ENCODE measurements at regions not wholly inside any gene's neighbourhood (a gene's known extent, or its start where the extent isn't known, plus 50 kb on each side); places are given as distances from the start of the nearest gene placed in this dataset.

DNA sequence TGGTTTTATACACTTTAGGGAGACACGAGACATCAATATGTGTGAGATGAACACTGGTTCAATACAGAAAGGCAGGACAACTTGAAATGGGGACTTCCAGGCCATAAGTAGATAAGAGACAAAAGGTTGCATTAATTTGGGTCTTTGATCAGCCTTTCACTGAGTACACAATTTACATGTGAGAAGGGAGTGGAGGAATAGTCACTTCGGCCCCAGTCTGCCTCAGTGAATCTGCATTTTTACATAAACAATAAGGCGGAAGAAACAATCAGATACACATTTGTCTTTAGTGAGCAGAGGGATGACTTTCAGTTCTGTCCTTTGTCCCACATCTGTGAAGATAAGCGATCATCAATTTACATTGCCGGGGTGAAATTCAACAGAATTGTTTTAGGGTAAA is 104.3 kb upstream of the ARL4C start:
- intact Hi-C loops (cut with DNase I; ENCODE audit: low total_unique reads), result no loop called here
- no peak overlapping the region for H3K4me3 ChIP-seq (ENCODE audit: low read depth, poor library complexity, severe bottlenecking)
- TF ChIP-seq, protein P1, sequence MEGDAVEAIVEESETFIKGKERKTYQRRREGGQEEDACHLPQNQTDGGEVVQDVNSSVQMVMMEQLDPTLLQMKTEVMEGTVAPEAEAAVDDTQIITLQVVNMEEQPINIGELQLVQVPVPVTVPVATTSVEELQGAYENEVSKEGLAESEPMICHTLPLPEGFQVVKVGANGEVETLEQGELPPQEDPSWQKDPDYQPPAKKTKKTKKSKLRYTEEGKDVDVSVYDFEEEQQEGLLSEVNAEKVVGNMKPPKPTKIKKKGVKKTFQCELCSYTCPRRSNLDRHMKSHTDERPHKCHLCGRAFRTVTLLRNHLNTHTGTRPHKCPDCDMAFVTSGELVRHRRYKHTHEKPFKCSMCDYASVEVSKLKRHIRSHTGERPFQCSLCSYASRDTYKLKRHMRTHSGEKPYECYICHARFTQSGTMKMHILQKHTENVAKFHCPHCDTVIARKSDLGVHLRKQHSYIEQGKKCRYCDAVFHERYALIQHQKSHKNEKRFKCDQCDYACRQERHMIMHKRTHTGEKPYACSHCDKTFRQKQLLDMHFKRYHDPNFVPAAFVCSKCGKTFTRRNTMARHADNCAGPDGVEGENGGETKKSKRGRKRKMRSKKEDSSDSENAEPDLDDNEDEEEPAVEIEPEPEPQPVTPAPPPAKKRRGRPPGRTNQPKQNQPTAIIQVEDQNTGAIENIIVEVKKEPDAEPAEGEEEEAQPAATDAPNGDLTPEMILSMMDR (IDR thresholded peaks at IDR 0.05), result no peak
- no peak for TF ChIP-seq POLR2A (IDR thresholded peaks at IDR 0.05)
- 78 to 80% methylated on average over 5 of the region's 5 CpGs for WGBS, 2 donors
- no peak for DNase-seq (ENCODE audit: low spot score in 2 of 2)

DNA sequence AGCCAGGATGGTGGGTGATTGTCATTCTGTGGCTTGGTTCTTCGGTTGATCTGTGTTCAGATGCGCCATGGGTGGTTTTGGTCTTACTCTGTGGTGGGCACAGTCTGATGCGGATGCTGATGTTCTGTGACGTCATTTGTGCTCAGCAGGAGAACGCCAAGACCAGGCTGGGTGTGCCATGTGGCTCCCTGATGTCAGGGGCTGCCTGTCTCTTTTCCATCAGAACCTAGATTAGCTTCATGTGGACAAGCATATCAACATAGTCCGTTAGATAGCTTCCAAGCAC is 100.6 kb upstream of the ARL4C start:
- no peak for DNase-seq (ENCODE audit: low spot score in 2 of 2)
- intact Hi-C loops (cut with DNase I; ENCODE audit: low total_unique reads), result no loop called here
- H3K4me3 ChIP-seq (ENCODE audit: low read depth, poor library complexity, severe bottlenecking), result no peak overlapping the region
- TF ChIP-seq, protein P1 (IDR thresholded peaks at IDR 0.05), result no peak
- TF ChIP-seq POLR2A (IDR thresholded peaks at IDR 0.05), result no peak
- 81 to 85% methylated on average over 6 of the region's 6 CpGs for WGBS, 2 donors

DNA sequence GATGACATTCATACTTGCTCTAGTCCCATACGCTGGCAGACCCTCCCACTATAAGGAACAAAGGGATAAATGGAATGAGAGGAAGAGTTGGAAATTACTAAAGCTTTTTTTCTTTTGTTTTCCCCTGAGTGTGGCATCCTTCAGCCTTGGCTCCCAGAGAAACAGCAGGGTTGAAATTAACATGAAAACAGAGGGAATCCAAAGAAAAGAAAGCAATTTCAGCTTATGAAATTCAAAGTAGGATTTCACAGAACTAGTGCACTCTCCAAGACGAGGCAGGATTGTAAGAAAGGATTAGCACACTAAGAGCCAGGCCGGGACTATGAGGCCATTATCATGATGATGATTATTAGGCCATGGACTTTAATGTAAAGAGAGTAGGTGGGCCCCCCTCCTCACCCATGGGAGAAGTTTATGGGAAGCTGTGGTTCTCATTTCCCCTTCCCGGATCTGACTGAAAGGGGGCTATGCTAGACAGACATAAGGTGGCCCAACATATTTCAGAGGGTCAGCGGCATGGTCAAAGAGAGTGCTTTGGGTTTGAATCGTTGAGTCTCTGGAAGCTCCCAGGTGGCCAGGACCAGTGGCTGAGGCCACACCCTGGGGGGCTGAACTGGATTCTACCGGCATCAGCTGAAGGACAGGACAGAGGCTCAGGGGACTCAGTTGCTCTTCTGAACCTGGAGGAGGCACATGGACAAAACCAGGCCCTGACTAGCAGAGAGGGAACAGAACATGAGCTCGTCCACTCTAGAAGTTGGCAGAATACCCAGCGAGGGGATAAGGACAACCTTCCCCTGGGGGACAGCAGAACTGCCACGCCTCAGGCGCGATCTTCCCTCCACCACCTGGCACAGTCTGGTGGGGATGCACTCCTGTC is 100.1 kb upstream of the ARL4C start:
- 71 to 77% methylated on average over 11 to 12 of the region's 12 CpGs for WGBS, 2 donors
- intact Hi-C loops (cut with DNase I; ENCODE audit: low total_unique reads), result no loop called here
- TF ChIP-seq, protein P1 (IDR thresholded peaks at IDR 0.05), result no peak
- no peak for TF ChIP-seq POLR2A (IDR thresholded peaks at IDR 0.05)
- H3K4me3 ChIP-seq (ENCODE audit: low read depth, poor library complexity, severe bottlenecking), result no peak overlapping the region
- no peak for DNase-seq (ENCODE audit: low spot score in 2 of 2)

DNA sequence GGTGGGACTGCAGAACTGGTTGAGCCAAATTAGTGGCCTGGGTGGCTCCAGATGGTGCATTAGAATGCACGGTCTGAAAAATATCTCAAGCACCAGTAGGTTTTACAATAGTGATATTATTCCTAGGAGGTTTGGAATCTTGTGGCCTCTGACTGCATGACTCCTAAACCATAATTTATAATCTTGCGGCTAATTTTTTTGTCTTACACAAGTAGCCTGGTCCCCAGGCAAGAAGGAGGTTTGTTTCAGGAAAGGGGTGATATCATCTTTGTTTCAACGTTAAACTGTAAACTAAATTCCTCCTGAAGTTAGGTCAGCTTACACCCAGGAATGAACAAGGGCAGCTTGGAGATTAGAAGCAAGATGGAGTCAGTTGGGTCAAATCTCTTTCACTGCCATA is 98.9 kb upstream of the ARL4C start:
- TF ChIP-seq, protein P1 (IDR thresholded peaks at IDR 0.05), result no peak
- no peak for TF ChIP-seq POLR2A (IDR thresholded peaks at IDR 0.05)
- no peak for DNase-seq (ENCODE audit: low spot score in 2 of 2)
- intact Hi-C loops (cut with DNase I; ENCODE audit: low total_unique reads), result no loop called here
- WGBS, 2 donors, result 54 to 59% methylated on average over 3 of the region's 3 CpGs
- no peak overlapping the region for H3K4me3 ChIP-seq (ENCODE audit: low read depth, poor library complexity, severe bottlenecking)

DNA sequence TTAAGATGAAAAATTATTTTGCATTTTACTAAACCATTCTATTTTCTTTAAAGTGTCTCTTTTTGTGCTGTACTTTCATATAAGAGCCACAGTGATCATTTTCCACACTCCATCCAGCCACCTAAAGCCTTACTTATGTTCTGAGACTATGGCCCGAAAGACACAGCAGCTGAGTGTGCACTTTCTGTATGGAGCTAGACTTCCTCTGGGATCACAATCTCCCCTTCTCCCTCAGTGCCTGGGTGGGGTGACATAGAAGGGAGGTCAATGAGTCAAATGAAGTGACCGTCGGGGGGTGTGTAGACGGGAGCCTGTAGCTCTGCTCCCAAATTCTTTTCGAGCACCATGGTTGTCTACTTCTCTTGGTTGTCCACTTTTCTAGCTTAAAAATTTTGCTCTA is 97.8 kb upstream of the ARL4C start:
- DNase-seq (ENCODE audit: low spot score in 2 of 2), result no peak
- no peak overlapping the region for H3K4me3 ChIP-seq (ENCODE audit: low read depth, poor library complexity, severe bottlenecking)
- intact Hi-C loops (cut with DNase I; ENCODE audit: low total_unique reads), result no loop called here
- no peak for TF ChIP-seq POLR2A (IDR thresholded peaks at IDR 0.05)
- TF ChIP-seq, protein P1 (IDR thresholded peaks at IDR 0.05), result no peak
- WGBS, 2 donors, result 94 to 95% methylated on average over 5 of the region's 5 CpGs

DNA sequence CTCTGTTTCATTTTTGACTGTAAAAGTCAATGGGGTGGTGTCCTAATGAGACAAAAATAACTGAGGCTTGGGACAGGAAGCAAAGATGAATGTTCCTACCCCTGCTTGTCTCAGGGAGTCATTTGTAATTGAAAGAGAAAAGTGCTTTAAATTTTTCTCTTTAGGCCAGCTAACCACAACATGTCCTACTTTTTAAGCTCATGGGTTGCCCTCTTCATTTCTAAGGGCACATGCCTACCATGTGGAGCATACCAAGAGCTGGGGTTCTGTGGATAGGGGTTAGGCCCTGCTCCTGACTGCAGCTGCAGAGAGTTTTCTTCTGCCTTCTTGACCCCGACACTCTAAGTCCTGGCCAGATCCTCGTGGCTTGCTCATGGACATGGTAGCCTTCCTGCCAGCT is 96.8 kb upstream of the ARL4C start:
- no peak for DNase-seq (ENCODE audit: low spot score in 2 of 2)
- TF ChIP-seq, protein P1 (IDR thresholded peaks at IDR 0.05), result no peak
- no peak for TF ChIP-seq POLR2A (IDR thresholded peaks at IDR 0.05)
- H3K4me3 ChIP-seq (ENCODE audit: low read depth, poor library complexity, severe bottlenecking), result no peak overlapping the region
- intact Hi-C loops (cut with DNase I; ENCODE audit: low total_unique reads), result no loop called here
- 71 to 80% methylated on average over 2 of the region's 2 CpGs for WGBS, 2 donors

Data from lower leg skin (tissue), 4 donors.